Vagina (tissue), 2 donors: ENCODE measurements at regions not wholly inside any gene's neighbourhood (a gene's known extent, or its start where the extent isn't known, plus 50 kb on each side); places are given as distances from the start of the nearest gene placed in this dataset.

ENCODE experiments used
- POLR2A ChIP-seq, 2 donors: fragments of 450-650 bp; IDR thresholded peaks; one replicate each; pipeline ENCODE4 v1.6.1; 2017; ENCODE audit warnings: antibody characterized with exemption in 2 of 2, mild to moderate bottlenecking in 2 of 2, moderate library complexity in 2 of 2
- POLR2AphosphoS5 ChIP-seq, 2 donors: sonication (generic); formaldehyde crosslinking; IDR thresholded peaks; one replicate each; pipeline ENCODE4 v1.9.0; 2017; ENCODE audit warnings: antibody characterized with exemption in 2 of 2, mild to moderate bottlenecking in 2 of 2, low read depth in 1 of 2; ENCODE audit not compliant: insufficient read depth in 1 of 2
- TF ChIP-seq, protein P1 (sequence below), 3 experiments: fragments of 450-650 bp in 2 of 3; fragments of 200-600 bp in 1 of 3; sonication (generic) in 1 of 3; IDR thresholded peaks; one replicate each; pipeline ENCODE4 v1.5.1; 2017 to 2019; ENCODE audit warnings: antibody characterized with exemption in 3 of 3, mild to moderate bottlenecking in 2 of 3, moderate library complexity in 2 of 3

- TF ChIP-seq, protein P1, sequence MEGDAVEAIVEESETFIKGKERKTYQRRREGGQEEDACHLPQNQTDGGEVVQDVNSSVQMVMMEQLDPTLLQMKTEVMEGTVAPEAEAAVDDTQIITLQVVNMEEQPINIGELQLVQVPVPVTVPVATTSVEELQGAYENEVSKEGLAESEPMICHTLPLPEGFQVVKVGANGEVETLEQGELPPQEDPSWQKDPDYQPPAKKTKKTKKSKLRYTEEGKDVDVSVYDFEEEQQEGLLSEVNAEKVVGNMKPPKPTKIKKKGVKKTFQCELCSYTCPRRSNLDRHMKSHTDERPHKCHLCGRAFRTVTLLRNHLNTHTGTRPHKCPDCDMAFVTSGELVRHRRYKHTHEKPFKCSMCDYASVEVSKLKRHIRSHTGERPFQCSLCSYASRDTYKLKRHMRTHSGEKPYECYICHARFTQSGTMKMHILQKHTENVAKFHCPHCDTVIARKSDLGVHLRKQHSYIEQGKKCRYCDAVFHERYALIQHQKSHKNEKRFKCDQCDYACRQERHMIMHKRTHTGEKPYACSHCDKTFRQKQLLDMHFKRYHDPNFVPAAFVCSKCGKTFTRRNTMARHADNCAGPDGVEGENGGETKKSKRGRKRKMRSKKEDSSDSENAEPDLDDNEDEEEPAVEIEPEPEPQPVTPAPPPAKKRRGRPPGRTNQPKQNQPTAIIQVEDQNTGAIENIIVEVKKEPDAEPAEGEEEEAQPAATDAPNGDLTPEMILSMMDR (IDR thresholded peaks at IDR 0.05) = no peak
- TF ChIP-seq POLR2AphosphoS5 (IDR thresholded peaks at IDR 0.05; ENCODE audit: insufficient read depth in 1 of 2, low read depth in 1 of 2) (no peak), POLR2A (IDR thresholded peaks at IDR 0.05) (no peak)
Measured at GRCh38 chr5:155081618-155082017, 68.1 kb downstream of the KIF4B start.
